HepG2 (cell line): ENCODE measurements at regions not wholly inside any gene's neighbourhood (a gene's known extent, or its start where the extent isn't known, plus 50 kb on each side); places are given as distances from the start of the nearest gene placed in this dataset.

Experiments used
- ATAC-seq: fragments of 200-7000 bp; cut with Tn5 transposase; 3 replicates; pipeline ENCODE4 v1.9.1; 2020; ENCODE audit warnings: mild to moderate bottlenecking, moderate library complexity
- BruUV-seq: library from RNA; stranded (reverse); fragments of 400-500 nt; replicated peaks from 2 replicates; lab custom pipeline; 2021; lab: Mats Ljungman, UMichigan
- CTCF ChIA-PET: fragments of 300-600 bp; formaldehyde crosslinking; extraction: SDS; loops from one replicate; lab custom pipeline; 2021; ENCODE audit warnings: low total read pairs, inconsistent platforms, low intra/inter-chr PET ratio; lab: Yijun Ruan, JAX
- POLR2A ChIA-PET: fragments of 350-600 bp; sonication (Branson Sonifier 250); formaldehyde crosslinking; loops from one replicate; lab custom pipeline; 2020; ENCODE audit warnings: antibody characterized with exemption, inconsistent platforms; lab: Yijun Ruan, JAX
- DNase-seq: peaks from one replicate; pipeline ENCODE4 v3.0.0-alpha.2; 2015; ENCODE audit warnings: low spot score
- FAIRE-seq: peaks from 3 replicates; lab custom pipeline; 2011; peaks lifted over from hg19 to GRCh38; lab: Jason Lieb, UNC
- H2AFZ ChIP-seq: one replicate; pipeline ENCODE4 v1.6.1; 2011; ENCODE audit warnings: low read length, inconsistent platforms
- H3K27ac ChIP-seq: fragments of 300-600 bp; 3 replicates; pipeline ENCODE4 v1.8.0; 2011; ENCODE audit warnings: mixed run types, mild to moderate bottlenecking, mixed read lengths, low read length, inconsistent platforms; ENCODE audit not compliant: insufficient read depth; ENCODE audit errors: extremely low read length
- H3K27me3 ChIP-seq, 2 experiments: fragments of 200-600 bp in 1 of 2; 2 replicates in 1 of 2; 3 replicates in 1 of 2; pipeline versions ENCODE4 v1.6.0 to v1.8.0; 2011; ENCODE audit warnings: low read length in 2 of 2, mild to moderate bottlenecking in 2 of 2, moderate library complexity in 2 of 2, inconsistent platforms in 1 of 2; ENCODE audit not compliant: insufficient read depth in 2 of 2, control insufficient read depth in 1 of 2
- H3K36me3 ChIP-seq, 2 experiments: fragments of 200-600 bp in 1 of 2; replicated peaks in 1 of 2; 2 replicates in 1 of 2; 3 replicates in 1 of 2; pipeline versions ENCODE4 v1.5.1 to v1.8.0; 2011; ENCODE audit warnings: low read length in 2 of 2, inconsistent platforms in 1 of 2; ENCODE audit not compliant: insufficient read depth in 2 of 2, control insufficient read depth in 1 of 2
- H3K4me1 ChIP-seq: 2 replicates; pipeline ENCODE4 v1.5.1; 2012; ENCODE audit warnings: low read length, inconsistent platforms; ENCODE audit not compliant: insufficient read depth
- H3K4me2 ChIP-seq: 2 replicates; pipeline ENCODE4 v1.6.0; 2011; ENCODE audit warnings: low read depth, low read length, inconsistent platforms
- H3K4me3 ChIP-seq, 3 experiments: fragments of 200-600 bp in 1 of 3; sonication (generic), shearing (Covaris generic) in 1 of 3; replicated peaks in 1 of 3; 2 replicates each; pipeline ENCODE4 v1.5.1; 2011 to 2016; ENCODE audit warnings: low read length in 3 of 3, inconsistent platforms in 2 of 3, low read depth in 2 of 3, mild to moderate bottlenecking in 2 of 3, control low read depth in 1 of 3, mixed read lengths in 1 of 3; ENCODE audit not compliant: insufficient read depth in 1 of 3
- H3K79me2 ChIP-seq: one replicate; pipeline ENCODE4 v1.6.1; 2011; ENCODE audit warnings: low read length, inconsistent platforms; ENCODE audit not compliant: insufficient read depth
- H3K9ac ChIP-seq: 2 replicates; pipeline ENCODE4 v1.6.0; 2011; ENCODE audit warnings: mild to moderate bottlenecking, low read depth, low read length, inconsistent platforms; ENCODE audit not compliant: insufficient read depth
- H3K9me3 ChIP-seq: 2 replicates; pipeline ENCODE4 v1.5.1; 2012; ENCODE audit warnings: mild to moderate bottlenecking, low read length
- H4K20me1 ChIP-seq: 2 replicates; pipeline ENCODE4 v1.6.0; 2011; ENCODE audit warnings: inconsistent platforms, mild to moderate bottlenecking, low read length, moderate library complexity; ENCODE audit not compliant: insufficient read depth
- HCFC1 ChIP-seq: fragments of 150-350 bp; IDR thresholded peaks from 2 replicates; pipeline ENCODE4 v1.6.1; 2014; ENCODE audit warnings: low read depth, low read length
- ZNF34 ChIP-seq: sonication (generic); formaldehyde crosslinking; IDR thresholded peaks from 2 replicates; pipeline ENCODE4 v1.4.0; 2020; ENCODE audit warnings: mild to moderate bottlenecking, missing genetic modification reagents, borderline replicate concordance
- WGBS: methylation state at CpG from one replicate; pipeline ENCODE4 v1.1.6; 2017; ENCODE audit warnings: low lambda C conversion rate; 5-methylcytosine and 5-hydroxymethylcytosine counted together
- in situ Hi-C: cut with HindIII; loops from 2 replicates; pipeline ENCODE4 v1.10.0; 2017; ENCODE audit warnings: low pct_unique_long_range_greater_than_20kb; ENCODE audit not compliant: extremely low pct_ligation_motif_present
- intact Hi-C: fragments of 100-400 bp; cut with micrococcal nuclease; formaldehyde crosslinking; loops from one replicate; pipeline ENCODE4 v1.10.0; 2022; ENCODE audit not compliant: unreplicated experiment
- TF ChIP-seq, protein P1 (sequence below): sonication (generic); formaldehyde crosslinking; IDR thresholded peaks from 2 replicates; pipeline ENCODE4 v1.4.0; 2020; ENCODE audit warnings: missing genetic modification reagents
- TF ChIP-seq, protein P2 (sequence below): sonication (generic); formaldehyde crosslinking; IDR thresholded peaks from 2 replicates; pipeline ENCODE4 v1.5.0; 2020; ENCODE audit warnings: mild to moderate bottlenecking, missing genetic modification reagents

DNA sequence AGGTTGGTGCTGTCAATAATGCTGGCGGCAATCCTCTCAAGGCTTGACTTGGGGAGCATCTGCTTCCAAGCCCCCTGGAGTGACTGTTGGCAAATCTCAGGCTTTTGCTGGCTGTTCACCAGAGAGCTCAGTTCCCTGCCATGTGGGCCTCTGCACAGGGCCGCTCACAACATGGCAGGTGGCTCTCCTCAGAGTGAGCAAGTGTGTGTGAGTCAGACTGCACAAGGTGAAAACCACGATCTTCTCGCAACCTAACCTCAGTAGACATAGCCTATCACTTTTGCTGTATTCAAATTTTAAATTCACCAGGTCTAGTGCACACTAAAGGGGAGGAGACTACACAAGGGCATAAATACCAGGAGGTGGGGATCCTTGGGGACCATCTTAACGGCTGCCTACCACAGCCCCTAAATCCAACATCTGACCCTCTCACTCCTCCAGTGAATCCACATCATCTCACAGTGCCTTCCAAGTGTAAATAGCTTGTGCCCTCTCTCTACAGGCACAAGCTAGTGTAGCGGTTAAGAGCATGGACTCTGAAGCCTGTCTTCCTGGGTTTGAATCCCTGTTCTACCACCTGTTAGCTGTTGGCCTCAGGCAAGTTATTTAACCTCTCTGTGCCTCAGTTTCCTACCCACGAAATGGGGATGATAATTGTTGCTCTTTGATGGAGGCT lies 187.7 kb upstream of the CXCR4 start (continued):
- TF ChIP-seq, protein P1, sequence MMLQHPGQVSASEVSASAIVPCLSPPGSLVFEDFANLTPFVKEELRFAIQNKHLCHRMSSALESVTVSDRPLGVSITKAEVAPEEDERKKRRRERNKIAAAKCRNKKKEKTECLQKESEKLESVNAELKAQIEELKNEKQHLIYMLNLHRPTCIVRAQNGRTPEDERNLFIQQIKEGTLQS (CRISPR knock-in tag) = no peak
- TF ChIP-seq ZNF34 (CRISPR knock-in tag) (no peak), HCFC1 (no peak)
- TF ChIP-seq, all 625 proteins: peak for 0

DNA sequence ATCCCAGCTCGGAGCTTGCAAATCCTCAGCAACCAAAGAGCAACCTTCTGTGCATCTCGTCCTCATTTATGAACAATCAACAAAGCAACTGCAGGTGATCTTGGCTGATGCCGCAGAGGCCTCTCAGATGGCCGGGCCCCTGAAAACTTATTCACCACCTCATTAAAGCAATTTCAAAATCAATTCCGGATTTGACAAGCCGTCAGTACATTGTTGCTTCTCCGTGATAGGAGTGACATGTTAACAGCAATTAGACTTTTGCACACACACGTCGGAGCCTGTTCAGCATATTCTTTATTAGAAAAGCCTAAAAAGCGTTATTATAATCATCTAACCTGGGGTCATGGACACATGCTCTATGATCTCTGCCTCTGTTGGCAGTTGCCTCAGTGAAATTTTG lies 183.1 kb upstream of the CXCR4 start:
- POLR2A ChIA-PET = no interaction called here
- Histone ChIP-seq H3K4me2 (no peak overlapping the region), H2AFZ (no peak overlapping the region), H3K9ac (no peak overlapping the region), H3K27me3 (peaks cover 0 to 3% of the 10 kb centered on the region in 2 experiments; a peak in 2 of 5 replicates), H3K27ac (no peak overlapping the region), H4K20me1 (no peaks in the 10 kb centered on the region), H3K4me1 (no peaks in the 10 kb centered on the region), H3K9me3 (no peaks in the 10 kb centered on the region), H3K36me3 (no peaks in the 10 kb centered on the region), H3K4me3 (no peak overlapping the region), H3K79me2 (no peaks in the 10 kb centered on the region)
- WGBS = 47% methylated on average over 10 of the region's 10 CpGs
- no peak for DNase-seq
- BruUV-seq = no TSS peak
- TF ChIP-seq, protein P2, sequence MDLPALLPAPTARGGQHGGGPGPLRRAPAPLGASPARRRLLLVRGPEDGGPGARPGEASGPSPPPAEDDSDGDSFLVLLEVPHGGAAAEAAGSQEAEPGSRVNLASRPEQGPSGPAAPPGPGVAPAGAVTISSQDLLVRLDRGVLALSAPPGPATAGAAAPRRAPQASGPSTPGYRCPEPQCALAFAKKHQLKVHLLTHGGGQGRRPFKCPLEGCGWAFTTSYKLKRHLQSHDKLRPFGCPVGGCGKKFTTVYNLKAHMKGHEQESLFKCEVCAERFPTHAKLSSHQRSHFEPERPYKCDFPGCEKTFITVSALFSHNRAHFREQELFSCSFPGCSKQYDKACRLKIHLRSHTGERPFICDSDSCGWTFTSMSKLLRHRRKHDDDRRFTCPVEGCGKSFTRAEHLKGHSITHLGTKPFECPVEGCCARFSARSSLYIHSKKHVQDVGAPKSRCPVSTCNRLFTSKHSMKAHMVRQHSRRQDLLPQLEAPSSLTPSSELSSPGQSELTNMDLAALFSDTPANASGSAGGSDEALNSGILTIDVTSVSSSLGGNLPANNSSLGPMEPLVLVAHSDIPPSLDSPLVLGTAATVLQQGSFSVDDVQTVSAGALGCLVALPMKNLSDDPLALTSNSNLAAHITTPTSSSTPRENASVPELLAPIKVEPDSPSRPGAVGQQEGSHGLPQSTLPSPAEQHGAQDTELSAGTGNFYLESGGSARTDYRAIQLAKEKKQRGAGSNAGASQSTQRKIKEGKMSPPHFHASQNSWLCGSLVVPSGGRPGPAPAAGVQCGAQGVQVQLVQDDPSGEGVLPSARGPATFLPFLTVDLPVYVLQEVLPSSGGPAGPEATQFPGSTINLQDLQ (CRISPR knock-in tag) = no peak
- no peak for FAIRE-seq
- in situ Hi-C loops = no loop called here
- intact Hi-C loops = no loop called here
- no peak for ATAC-seq
- CTCF ChIA-PET = no interaction called here
